ENCODE measurements at regions not wholly inside any gene's neighbourhood (a gene's known extent, or its start where the extent isn't known, plus 50 kb on each side); places are given as distances from the start of the nearest gene placed in this dataset.

- DNase-seq = no peak
Observed at GRCh38 chr7:25789701-25790640, 362.0 kb upstream of the NFE2L3 start.

- DNase-seq = no peak
Observed at GRCh38 chr7:25790963-25791362, 361.0 kb upstream of the NFE2L3 start.

GRCh38 chr7:25792586-25792985, 359.4 kb upstream of the NFE2L3 start:
- no peak for DNase-seq

GRCh38 chr7:25795824-25796235, 356.2 kb upstream of the NFE2L3 start:
- DNase-seq = no peak

- DNase-seq = no peak
Observed at GRCh38 chr7:25798344-25798743, 353.7 kb upstream of the NFE2L3 start.

- no peak for DNase-seq
Observed at GRCh38 chr7:25801214-25801613, 350.8 kb upstream of the NFE2L3 start.

- DNase-seq = no peak
Observed at GRCh38 chr7:25802057-25802456, 349.9 kb upstream of the NFE2L3 start.

GRCh38 chr7:25802473-25802872, 349.5 kb upstream of the NFE2L3 start:
- no peak for DNase-seq

GRCh38 chr7:25803117-25803887, 348.7 kb upstream of the NFE2L3 start:
- no peak for DNase-seq

GRCh38 chr7:25804154-25804553, 347.8 kb upstream of the NFE2L3 start:
- no peak for DNase-seq

GRCh38 chr7:25805027-25805687, 346.8 kb upstream of the NFE2L3 start:
- no peak for DNase-seq

- DNase-seq = no peak
Observed at GRCh38 chr7:25807086-25807611, 344.8 kb upstream of the NFE2L3 start.

- no peak for DNase-seq
Observed at GRCh38 chr7:25809441-25809840, 342.6 kb upstream of the NFE2L3 start.

GRCh38 chr7:25812086-25812850, 339.7 kb upstream of the NFE2L3 start:
- DNase-seq = no peak

GRCh38 chr7:25813381-25813780, 338.6 kb upstream of the NFE2L3 start:
- DNase-seq = no peak

GRCh38 chr7:25815711-25816110, 336.3 kb upstream of the NFE2L3 start:
- DNase-seq = no peak

GRCh38 chr7:25820432-25821040, 331.5 kb upstream of the NFE2L3 start:
- no peak for DNase-seq

GRCh38 chr7:25821225-25821624, 330.8 kb upstream of the NFE2L3 start:
- DNase-seq = no peak

GRCh38 chr7:25822823-25823222, 329.2 kb upstream of the NFE2L3 start:
- DNase-seq = no peak

GRCh38 chr7:25823571-25823970, 328.4 kb upstream of the NFE2L3 start:
- no peak for DNase-seq

- no peak for DNase-seq
Observed at GRCh38 chr7:25828468-25828867, 323.5 kb upstream of the NFE2L3 start.

- DNase-seq = no peak
Observed at GRCh38 chr7:25829663-25830062, 322.3 kb upstream of the NFE2L3 start.
